HG03342 (cell line): ENCODE measurements at regions not wholly inside any gene's neighbourhood (a gene's known extent, or its start where the extent isn't known, plus 50 kb on each side); places are given as distances from the start of the nearest gene placed in this dataset.
A peak's percentile ranks its signal among the peaks of the same experiment; 100 is the strongest.
"Not testable (repeated sequence)": the region's sequence is repeated elsewhere in the genome, so short reads cannot be mapped to it uniquely, and the experiment has no call there.

Source experiments
- ATAC-seq: cut with Tn5 transposase; IDR thresholded peaks from one replicate; pipeline ENCODE4 v1.9.1; 2021; ENCODE audit warnings: mild to moderate bottlenecking, moderate library complexity; ENCODE audit not compliant: unreplicated experiment

DNA sequence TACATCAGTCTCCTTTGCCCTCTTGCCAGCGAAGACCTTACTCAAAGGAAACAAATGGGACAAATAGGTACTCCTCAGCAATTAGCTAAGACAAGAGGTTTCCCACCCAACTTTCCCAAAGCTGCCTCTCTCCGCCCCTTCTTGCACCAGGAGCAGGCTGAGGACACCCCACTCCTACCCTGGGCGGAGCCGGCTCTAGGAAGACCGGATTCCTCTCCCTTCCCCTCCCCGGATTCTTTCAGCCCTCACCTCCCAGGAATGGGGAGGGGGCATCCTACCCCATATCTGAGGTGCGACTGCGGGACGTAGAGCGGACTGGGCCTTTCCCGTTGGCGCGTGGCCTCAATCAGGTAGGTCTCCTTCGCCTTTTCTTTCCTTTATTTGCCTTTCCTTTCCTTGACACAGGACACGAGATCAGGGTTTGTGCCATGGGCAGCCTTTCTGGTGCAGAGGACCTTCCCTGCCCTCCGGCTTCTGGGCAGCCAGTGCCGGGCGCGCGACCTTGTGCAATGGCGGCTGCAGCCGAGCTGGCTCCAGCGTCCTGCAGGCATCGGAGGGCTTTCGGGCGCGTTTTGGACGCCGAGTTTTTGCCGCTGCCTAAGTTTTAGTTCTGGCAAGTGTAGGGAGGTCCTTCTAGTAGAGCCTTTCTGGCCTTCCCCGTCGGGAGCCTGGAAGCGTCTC, 279.9 kb downstream of the PLS3 start:
- not testable (repeated sequence) for ATAC-seq

DNA sequence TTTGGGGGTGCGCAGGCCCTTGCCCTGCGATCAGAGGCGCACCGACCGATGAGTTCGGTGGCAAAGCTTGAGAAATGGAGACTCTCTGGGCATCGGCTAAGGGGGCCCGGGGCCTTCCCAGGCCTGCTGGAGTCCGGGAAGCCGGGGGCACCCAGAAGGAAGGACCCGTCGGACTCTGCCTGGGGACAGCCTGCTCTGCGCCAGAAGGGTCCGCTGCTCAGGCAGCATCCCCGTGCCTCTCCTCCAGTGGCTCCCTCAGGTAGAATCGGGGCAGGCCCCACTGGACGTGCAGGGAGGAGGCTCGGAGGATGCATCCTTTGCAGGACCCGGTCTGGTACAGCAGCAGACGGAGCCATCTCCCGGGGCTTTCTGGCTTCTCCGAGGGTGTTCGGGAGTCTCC, 290.0 kb downstream of the PLS3 start:
- ATAC-seq: not testable (repeated sequence)

DNA sequence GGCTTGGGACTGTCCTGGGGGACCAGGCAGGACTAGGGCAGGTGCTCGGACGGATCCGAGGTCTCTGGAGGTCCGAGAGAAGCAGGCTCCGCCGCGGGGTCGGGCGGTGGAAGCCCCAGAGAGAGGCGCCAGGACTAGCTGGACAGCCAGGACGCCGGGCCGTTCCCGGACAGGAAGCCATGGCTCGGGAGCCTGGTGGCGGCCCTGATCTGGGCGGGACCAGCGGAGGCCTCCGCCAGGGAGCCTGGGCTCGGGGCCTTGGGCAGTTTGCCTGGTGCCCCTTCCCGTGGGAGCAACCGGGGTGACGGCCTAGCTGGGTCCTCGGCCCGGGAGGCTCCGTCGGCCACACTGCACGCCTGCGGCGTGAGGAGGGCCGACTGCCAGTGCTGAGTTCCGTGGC, 292.3 kb downstream of the PLS3 start:
- not testable (repeated sequence) for ATAC-seq

DNA sequence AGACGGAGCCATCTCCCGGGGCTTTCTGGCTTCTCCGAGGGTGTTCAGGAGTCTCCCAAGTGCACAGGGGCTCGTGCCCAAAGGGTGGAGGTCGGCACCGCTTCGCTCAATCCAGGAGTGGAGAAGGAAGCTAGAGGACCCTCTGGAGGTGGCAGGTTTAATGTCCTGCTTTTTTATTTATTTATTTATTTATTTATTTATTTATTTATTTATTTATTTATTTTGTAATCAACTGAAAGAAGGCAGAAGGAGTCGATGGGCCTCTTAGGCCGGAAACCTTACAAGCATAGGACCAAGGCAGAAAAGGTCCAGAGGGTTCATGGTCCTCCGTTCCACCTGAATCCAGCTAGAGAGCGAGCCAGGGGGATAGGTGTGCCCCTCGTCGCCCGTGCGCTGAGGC, 289.4 kb upstream of the AGTR2 start:
- not testable (repeated sequence) for ATAC-seq

DNA sequence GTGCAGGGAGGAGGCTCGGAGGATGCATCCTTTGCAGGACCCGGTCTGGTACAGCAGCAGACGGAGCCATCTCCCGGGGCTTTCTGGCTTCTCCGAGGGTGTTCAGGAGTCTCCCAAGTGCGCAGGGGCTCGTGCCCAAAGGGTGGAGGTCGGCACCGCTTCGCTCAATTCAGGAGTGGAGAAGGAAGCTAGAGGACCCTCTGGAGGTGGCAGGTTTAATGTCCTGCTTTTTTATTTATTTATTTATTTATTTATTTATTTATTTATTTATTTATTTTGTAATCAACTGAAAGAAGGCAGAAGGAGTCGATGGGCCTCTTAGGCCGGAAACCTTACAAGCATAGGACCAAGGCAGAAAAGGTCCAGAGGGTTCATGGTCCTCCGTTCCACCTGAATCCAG, 286.4 kb upstream of the AGTR2 start:
- not testable (repeated sequence) for ATAC-seq

DNA sequence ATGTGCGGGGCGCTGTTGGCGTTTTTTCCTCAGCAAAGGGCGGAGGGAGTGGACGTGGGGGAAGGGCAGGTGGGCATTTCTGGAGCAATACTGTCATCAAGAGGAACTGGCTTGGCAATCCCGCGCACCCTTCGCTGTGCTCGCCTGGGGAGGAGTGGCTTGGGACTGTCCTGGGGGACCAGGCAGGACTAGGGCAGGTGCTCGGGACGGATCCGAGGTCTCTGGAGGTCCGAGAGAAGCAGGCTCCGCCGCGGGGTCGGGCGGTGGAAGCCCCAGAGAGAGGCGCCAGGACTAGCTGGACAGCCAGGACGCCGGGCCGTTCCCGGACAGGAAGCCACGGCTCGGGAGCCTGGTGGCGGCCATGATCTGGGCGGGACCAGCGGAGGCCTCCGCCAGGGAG, 282.5 kb upstream of the AGTR2 start:
- ATAC-seq: not testable (repeated sequence)

DNA sequence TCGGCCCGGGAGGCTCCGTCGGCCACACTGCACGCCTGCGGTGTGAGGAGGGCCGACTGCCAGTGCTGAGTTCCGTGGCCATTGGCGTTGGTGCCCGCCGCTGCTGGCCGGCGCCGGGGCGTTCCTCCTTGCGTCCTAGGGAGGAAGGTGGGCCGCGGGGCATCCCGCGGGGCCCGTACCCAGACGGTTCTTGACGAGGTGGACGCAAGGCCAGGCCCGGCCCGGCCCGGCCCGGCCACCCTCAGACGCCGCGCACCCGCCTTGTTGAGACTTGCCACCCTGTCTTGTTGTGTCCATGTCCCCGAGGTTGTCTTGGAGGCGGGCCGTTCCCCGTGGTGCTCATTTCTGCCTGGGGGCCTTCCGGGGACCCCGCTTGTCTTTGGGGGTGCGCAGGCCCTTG, 282.0 kb upstream of the AGTR2 start:
- not testable (repeated sequence) for ATAC-seq

DNA sequence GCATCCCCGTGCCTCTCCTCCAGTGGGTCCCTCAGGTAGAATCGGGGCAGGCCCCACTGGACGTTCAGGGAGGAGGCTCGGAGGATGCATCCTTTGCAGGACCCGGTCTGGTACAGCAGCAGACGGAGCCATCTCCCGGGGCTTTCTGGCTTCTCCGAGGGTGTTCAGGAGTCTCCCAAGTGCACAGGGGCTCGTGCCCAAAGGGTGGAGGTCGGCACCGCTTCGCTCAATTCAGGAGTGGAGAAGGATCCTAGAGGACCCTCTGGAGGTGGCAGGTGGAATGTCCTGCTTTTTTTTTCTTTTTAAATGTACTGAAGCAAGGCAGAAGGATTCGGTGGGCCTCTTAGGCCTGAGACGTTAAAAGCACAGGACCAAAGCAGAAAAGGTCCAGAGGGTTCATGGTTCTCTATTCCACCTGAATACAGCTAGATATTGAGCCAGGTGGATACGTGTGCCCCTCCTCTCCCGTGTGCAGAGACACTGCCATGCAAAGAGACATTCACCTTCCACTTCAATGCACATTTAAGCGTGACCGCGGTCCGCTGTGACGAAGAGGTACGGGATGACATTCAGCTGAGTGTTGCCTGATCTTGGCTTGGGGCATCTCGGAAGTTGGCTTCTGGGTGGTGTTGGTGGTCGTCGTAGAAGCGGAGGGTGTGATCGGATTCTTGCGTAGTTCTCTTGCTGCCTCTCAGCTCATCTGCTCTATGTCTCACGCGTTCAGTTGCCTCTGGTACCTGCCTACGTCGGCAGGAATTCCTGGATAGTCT, 281.2 kb upstream of the AGTR2 start:
- no peak for ATAC-seq

DNA sequence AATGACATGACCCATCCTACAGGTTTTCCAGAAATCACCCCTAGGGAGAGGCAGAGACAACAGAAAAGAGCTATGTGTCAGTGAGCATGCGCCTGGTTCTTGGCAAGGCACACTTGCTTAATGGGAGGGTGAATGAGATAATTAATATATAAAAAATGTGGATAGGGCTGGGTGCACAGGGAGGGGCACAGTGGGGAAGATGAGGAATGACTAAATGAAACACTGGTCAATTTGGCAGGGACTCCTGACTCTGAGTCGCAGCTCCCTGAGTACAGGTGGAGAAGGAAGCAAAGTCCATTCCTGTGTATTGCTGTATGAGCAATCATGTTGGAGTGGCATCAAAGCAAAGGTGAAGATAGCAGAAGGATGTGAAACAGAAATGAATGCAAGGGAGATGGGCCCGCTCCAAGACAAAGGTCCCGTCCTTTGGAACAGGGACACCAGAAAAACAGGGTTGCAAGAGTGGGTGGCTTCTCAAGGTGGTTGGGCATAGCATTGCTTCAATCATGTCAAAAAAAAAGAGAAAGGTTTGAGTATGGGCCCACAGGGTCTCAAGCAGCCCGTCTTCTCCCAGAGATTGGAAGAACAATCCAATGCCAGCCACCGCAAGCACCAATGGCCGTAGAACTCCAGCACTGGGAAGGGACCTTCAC, 278.4 kb upstream of the AGTR2 start:
- ATAC-seq: no peak

DNA sequence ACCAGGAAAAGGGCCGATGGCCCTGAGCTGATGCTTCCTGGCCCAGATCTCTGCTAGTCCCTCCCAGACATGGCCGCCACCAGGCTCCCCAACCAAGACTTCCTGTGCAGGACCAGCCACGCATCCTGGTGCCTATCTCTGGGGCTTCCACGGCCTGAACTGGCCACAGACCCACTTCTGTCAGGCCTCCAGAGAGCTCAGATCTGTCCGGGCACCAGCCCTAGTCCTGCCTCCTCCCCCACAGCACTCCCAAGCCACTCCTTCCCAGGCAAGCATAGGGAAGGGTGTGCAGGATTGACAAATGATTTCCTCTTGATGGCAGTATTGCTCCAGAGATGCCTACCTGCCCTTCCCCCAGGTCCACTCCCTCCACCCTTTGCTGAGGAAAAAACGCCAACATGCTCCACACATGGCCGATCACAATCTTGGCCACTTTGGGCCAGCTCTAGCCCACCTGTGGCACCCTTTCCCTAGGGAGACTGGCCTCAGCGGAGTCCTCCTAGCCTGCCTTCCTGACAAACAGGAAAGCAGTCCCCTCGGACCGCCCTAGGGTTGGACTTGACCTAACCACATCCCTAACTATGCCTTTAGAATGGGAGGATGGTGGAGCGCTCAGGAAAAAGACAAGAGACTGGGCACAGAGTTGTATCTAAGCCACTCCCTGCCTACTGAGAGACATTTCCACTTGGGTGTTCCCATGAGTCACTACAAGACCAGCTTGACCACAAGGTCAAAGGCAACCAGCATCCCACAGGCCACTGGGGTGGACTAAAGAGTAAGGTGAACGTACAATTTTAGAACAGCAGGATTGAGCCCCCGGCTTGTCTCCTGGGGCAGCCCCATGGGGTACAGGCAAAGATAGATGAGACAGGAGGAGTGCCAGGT, 277.5 kb upstream of the AGTR2 start:
- peak; percentile 53 for ATAC-seq

DNA sequence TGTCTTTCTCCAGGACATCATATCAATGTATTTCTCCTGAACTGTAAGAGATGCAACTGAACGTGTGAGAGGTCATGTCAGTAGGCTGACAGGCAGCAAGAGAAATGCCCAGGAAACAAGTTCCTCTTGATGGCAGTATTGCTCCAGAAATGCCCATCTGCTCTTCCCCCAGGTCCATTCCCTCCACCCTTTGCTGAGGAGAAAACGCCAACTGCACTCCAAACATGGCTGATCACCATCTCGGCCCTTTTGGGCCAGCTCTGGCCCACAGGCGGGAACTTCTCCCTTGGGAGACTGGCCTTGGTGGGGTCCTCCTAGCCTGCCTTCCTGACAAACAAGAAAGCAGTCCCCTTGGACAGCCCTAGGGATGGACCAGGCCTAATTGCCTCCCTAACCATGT, 276.5 kb upstream of the AGTR2 start:
- no peak for ATAC-seq

DNA sequence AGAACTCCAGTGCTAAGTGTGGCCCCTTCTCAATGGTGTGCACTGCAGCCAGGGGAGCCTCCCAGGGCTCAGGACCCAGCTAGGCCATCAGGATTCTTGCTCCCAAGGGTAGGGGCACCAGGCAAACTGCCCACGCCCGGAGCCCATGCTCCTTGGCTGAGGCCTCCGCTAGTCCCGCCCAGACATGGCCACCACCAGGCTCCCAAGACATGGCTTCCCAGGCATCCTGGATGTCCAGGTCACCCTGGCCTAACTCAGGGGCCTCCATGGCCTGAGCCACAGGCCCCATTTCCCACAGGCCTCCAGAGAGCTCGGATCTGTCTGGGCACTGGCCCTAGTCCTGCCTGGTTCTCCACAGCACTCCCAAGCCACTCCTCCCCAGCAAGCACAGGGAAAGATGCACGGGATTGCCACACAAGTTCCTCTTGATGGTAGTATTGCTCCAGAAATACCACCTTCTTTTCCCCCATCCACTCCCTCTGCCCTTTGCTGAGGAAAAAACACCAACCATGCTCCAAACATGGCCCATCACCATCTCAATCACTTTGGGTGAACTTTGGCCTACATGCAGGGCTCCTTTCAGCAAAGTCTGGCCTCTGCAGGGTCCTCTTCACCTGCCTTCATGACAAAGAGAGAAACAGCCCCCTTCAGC, 274.7 kb upstream of the AGTR2 start:
- no peak for ATAC-seq

DNA sequence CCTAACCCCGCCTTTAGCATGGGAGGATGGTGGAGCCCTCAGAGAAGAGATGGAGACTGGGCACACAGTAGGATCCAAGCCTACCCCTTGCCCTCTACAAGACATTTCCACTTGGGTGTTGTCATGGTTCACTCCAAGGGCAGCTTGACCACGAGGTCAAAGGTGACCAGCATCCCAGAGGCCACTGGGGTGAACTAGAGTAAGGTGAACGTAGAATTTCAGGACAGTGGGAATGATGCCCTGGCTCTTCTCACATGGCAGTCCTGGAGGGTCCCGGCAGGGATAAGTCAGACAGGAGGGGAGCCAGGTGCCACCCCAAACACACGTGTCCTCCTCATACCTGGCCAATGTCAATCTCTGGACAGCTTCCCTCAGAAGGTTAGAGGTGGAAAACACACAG, 274.2 kb upstream of the AGTR2 start:
- no peak for ATAC-seq

DNA sequence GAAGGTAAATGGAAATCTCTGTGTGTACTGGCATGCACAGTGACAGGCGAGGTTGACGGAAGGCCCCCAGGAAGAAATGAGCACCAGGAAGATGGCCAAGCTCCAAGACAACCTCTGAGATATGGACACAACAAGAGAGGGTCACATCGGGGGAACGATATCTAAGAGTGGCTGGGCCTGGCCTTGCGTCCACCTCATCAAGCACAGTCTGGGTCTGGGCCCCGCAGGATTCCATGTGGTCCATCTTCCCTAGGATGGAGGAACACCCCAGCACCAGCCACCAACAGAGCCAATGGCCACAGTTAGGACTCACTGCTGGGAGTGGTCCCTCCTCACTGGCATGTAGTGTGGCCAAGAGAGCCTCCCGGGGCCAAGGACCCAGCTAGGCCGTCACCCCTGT, 272.6 kb upstream of the AGTR2 start:
- no peak for ATAC-seq

DNA sequence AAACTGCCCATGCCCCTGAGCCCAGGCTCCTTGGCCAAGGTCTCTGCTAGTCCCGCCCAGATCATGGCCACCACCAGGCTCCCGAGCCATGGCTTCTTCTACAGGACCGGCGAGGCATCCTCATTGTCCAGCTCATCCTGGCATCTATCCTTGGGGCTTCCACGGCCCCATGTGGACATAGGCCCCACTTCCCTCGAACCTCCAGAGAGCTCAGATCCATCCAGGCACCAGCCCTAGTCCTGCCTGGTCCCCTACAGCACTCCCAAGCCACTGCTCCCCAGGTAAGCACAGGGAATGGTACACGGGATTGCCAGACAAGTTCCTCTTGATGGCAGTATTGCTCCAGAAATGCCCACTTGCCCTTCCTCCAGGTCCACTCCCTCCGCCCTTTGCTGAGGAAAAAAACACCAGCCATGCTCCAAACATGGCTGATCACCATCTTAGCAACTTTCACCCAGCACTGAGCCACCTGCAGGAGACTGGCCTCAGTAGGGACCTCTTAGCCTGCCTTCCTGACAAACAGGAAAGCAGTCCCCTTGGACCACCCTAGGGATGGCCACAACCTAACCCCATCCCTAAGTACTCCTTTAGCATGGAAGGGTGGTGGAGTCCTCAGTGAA, 272.1 kb upstream of the AGTR2 start:
- ATAC-seq: peak; percentile 60

DNA sequence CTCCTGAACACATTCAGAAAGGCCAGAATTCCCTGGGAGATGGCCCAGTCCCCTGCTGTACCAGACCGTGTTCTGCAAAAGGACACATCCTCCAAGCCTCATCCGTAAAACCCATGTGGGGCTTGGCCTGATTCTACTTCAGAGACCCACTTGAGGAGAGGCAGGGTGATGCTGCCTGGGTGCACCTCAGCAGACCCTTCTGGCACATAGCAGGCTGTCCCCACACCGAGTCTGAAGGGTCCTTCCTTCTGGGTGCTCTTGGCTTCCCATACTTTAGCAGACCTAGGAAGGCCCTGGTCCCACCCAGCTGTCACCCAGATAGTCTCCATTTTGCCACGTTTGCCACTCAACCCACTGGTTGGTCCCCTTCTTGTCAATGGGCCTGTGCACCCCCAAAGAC, 270.1 kb upstream of the AGTR2 start:
- ATAC-seq: no peak

DNA sequence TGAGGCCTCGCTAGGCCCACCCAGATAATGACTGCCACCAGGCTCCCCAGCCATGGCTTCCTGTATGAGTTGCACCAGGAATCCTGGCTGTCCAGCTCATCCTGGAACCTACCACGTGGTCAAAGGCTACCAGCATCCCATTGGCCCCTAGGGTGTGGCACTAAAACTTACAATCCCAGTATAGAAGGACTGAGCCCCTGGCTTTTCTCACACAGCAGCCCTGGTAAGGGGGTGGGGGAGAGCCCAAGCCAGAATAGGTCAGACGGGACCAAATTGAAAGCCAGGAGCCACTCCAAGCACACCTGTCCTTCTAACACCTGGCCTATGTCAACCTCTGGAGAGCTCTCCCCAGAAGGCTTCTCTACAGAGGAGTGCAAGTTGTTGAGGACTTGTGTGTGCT, 269.3 kb upstream of the AGTR2 start:
- ATAC-seq: no peak

DNA sequence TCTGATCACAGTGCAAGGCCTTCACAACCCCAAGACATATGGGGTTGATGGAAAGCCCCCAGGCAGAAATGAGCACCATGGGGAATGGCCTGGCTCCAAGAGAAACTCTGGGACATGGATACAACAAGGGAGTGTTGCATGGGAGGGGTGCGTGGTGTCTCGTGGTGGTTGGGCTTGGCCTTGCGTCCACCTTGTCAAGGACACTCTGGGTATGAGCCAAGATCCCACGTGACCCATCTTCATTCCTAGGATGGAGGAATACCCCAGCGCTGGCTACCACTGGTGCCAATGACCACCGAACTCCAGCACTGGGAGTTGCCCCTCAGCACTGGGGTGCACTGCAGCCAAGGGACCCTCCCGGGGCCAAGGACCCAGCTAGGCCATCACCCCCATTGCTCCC, 267.5 kb upstream of the AGTR2 start:
- no peak for ATAC-seq

DNA sequence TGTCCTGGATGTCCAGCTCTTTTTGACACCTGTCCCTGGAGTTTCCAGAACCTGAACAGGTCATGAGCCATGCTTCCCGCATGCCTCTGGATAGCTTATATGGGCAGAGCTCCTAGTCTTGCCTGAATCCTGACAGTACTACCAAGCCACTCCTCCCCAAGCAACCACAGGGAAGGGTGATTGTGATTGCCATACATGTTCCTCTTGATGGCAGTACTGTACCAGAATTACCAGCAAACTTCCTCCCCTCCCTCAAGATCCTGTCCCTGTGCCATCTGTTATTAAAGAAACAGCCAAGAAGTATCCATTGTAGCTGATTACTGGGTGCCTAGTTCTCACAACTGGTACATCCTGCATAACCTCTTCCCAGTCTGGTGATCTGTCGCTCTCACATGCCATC, 264.3 kb upstream of the AGTR2 start:
- ATAC-seq: no peak

DNA sequence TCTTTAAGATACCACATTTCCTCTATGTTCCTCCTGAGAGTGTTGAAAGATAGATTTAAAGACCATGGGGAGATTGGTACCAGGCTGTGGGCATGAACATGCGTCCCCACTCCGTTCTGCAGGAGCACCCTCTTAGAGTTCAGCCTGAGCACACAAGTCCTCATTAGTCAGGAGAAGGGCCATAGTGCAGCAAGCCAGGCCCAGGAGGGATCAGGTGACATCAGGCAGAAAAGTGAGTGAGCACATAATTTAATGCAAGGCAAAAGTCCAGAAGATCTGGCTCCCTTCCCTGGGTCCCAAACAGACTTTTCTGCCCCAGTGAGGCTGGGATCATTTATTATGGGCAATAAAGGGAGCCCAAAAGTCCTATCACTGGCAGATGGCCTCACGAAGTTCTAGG, 263.7 kb upstream of the AGTR2 start:
- no peak for ATAC-seq
